Amniotic epithelial cell (primary cell): ENCODE measurements at regions not wholly inside any gene's neighbourhood (a gene's known extent, or its start where the extent isn't known, plus 50 kb on each side); places are given as distances from the start of the nearest gene placed in this dataset.

Source experiments
- DNase-seq: peaks from one replicate; pipeline ENCODE4 v3.0.0-alpha.2; 2010; ENCODE audit warnings: low read depth

GRCh38 chr12:11568155-11568761 is 81.2 kb upstream of the ETV6 start:
- DNase-seq: no peak

- no peak for DNase-seq
Observed at GRCh38 chr12:11568762-11569478, 80.6 kb upstream of the ETV6 start.

GRCh38 chr12:11569716-11570115 is 79.8 kb upstream of the ETV6 start:
- no peak for DNase-seq

- DNase-seq: no peak
Observed at GRCh38 chr12:11573880-11574279, 75.6 kb upstream of the ETV6 start.

- peak; percentile 66 for DNase-seq
Observed at GRCh38 chr12:11576104-11576503, 73.4 kb upstream of the ETV6 start.

GRCh38 chr12:11577658-11578260 is 71.7 kb upstream of the ETV6 start:
- no peak for DNase-seq

- no peak for DNase-seq
Observed at GRCh38 chr12:11578461-11578993, 70.9 kb upstream of the ETV6 start.

GRCh38 chr12:11580125-11580751 is 69.2 kb upstream of the ETV6 start:
- DNase-seq: peak; percentile 85

- peak; percentile 76 for DNase-seq
Observed at GRCh38 chr12:11581179-11581755, 68.2 kb upstream of the ETV6 start.

- DNase-seq: peak; percentile 37
Observed at GRCh38 chr12:11584221-11584855, 65.1 kb upstream of the ETV6 start.

GRCh38 chr12:11592484-11592883 is 57.0 kb upstream of the ETV6 start:
- DNase-seq: no peak

GRCh38 chr12:11593013-11593412 is 56.5 kb upstream of the ETV6 start:
- DNase-seq: no peak

GRCh38 chr12:11595080-11595479 is 54.4 kb upstream of the ETV6 start:
- no peak for DNase-seq

- DNase-seq: no peak
Observed at GRCh38 chr12:11596141-11596540, 53.3 kb upstream of the ETV6 start.

- no peak for DNase-seq
Observed at GRCh38 chr12:11598900-11599299, 50.6 kb upstream of the ETV6 start.
